ENCODE measurements at regions not wholly inside any gene's neighbourhood (a gene's known extent, or its start where the extent isn't known, plus 50 kb on each side); places are given as distances from the start of the nearest gene placed in this dataset.

DNA sequence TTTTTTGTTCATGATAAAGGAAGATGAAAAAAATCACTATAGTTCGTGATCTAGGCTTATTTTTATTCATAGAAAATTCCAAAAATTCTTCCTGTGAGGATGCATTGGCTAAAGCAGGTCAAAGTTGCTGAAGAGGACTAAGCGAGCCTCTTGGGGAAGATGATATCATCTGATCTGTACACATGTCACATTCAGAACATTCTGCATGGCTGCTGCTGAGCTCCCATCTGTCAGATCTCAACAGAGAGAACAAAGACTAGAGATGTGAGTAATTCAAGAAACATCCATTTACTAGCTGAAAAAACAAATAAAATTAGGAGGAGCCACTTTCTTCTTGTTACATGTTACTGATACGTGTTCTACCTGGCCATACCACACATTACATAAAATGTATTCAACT, 518.6 kb upstream of the FSIP2 start:
- H3K4me1 ChIP-seq (replicated peaks in 1 of 2; ENCODE audit: control insufficient read depth in 2 of 2, insufficient read depth in 2 of 2, low read length in 2 of 2), result no peaks in the 10 kb centered on the region
- H3K9me1 ChIP-seq (ENCODE audit: control insufficient read depth, insufficient read depth, low read length), result no peaks in the 10 kb centered on the region
- BruUV-seq (replicated peaks), result no TSS peak
- H3K36me3 ChIP-seq (ENCODE audit: control insufficient read depth, insufficient read depth, low read length), result no peaks in the 10 kb centered on the region
- no peak overlapping the region for H3K9ac ChIP-seq (ENCODE audit: insufficient read depth in 1 of 2, low read depth in 2 of 2, low read length in 2 of 2)
- no peaks in the 10 kb centered on the region for H3K9me3 ChIP-seq (replicated peaks; ENCODE audit: control insufficient read depth, insufficient read depth, low read depth, low read length)
- no peak overlapping the region for H3K27ac ChIP-seq (ENCODE audit: extremely low read depth, low read depth, low read length)
- intact Hi-C loops (cut with micrococcal nuclease) (no loop called here), in situ Hi-C loops (cut with MboI) (no loop called here)
- no peak for ATAC-seq
- CTCF ChIA-PET (ENCODE audit: low intra/inter-chr PET ratio), result interaction anchor here (0.6 kb wide), 1 partner anchor 1438 kb away, joined by 3 read pairs; no protein-coding TSS in a partner anchor
- POLR2A ChIA-PET, result no interaction called here
- H3K4me3 ChIP-seq, result no peak overlapping the region
- no peak overlapping the region for H3K4me2 ChIP-seq (ENCODE audit: insufficient read depth, low read length)
- no peak for DNase-seq (ENCODE audit: extremely low read depth in 1 of 4, low spot score in 3 of 4)
- WGBS (ENCODE audit: insufficient coverage, low coverage, missing lambda C conversion rate), result 4% methylated on average over 3 of the region's 3 CpGs
- no peaks in the 10 kb centered on the region for H4K20me1 ChIP-seq (replicated peaks; ENCODE audit: control insufficient read depth, insufficient read depth, low read length)
- no peaks in the 10 kb centered on the region for H3K27me3 ChIP-seq (ENCODE audit: control insufficient read depth in 2 of 2, insufficient read depth in 2 of 2, low read length in 2 of 2)
- FAIRE-seq, result no peak
- no peak overlapping the region for H2AFZ ChIP-seq (ENCODE audit: low read depth, low read length)
- H3K79me2 ChIP-seq (ENCODE audit: control insufficient read depth, insufficient read depth, low read length), result no peaks in the 10 kb centered on the region
- TF ChIP-seq ZNF184 (CRISPR knock-in tag; IDR thresholded peaks at IDR 0.05), result no peak
- no peak for TF ChIP-seq POU5F1 (IDR thresholded peaks at IDR 0.05; ENCODE audit: borderline replicate concordance, low read depth, low read length, partially characterized antibody)
- TF ChIP-seq TOE1 (IDR thresholded peaks at IDR 0.05; ENCODE audit: borderline replicate concordance), result no peak
- no peak for TF ChIP-seq TOE1 (CRISPR knock-in tag; IDR thresholded peaks at IDR 0.05; ENCODE audit: borderline replicate concordance, low read depth)
- TF ChIP-seq NEUROD1 (IDR thresholded peaks at IDR 0.05; ENCODE audit: borderline replicate concordance, low read depth, low read length, partially characterized antibody), result no peak
- TF ChIP-seq, protein P1, sequence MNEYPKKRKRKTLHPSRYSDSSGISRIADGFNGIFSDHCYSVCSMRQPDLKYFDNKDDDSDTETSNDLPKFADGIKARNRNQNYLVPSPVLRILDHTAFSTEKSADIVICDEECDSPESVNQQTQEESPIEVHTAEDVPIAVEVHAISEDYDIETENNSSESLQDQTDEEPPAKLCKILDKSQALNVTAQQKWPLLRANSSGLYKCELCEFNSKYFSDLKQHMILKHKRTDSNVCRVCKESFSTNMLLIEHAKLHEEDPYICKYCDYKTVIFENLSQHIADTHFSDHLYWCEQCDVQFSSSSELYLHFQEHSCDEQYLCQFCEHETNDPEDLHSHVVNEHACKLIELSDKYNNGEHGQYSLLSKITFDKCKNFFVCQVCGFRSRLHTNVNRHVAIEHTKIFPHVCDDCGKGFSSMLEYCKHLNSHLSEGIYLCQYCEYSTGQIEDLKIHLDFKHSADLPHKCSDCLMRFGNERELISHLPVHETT (CRISPR knock-in tag; conservative IDR thresholded peaks at IDR 0.05 in 1 of 2, IDR thresholded peaks at IDR 0.05 in 1 of 2), result no peak
- TF ChIP-seq ZNF57 (CRISPR knock-in tag; IDR thresholded peaks at IDR 0.05), result no peak
- no peak for TF ChIP-seq RFX7 (CRISPR knock-in tag; IDR thresholded peaks at IDR 0.05)
- TF ChIP-seq, protein P2, sequence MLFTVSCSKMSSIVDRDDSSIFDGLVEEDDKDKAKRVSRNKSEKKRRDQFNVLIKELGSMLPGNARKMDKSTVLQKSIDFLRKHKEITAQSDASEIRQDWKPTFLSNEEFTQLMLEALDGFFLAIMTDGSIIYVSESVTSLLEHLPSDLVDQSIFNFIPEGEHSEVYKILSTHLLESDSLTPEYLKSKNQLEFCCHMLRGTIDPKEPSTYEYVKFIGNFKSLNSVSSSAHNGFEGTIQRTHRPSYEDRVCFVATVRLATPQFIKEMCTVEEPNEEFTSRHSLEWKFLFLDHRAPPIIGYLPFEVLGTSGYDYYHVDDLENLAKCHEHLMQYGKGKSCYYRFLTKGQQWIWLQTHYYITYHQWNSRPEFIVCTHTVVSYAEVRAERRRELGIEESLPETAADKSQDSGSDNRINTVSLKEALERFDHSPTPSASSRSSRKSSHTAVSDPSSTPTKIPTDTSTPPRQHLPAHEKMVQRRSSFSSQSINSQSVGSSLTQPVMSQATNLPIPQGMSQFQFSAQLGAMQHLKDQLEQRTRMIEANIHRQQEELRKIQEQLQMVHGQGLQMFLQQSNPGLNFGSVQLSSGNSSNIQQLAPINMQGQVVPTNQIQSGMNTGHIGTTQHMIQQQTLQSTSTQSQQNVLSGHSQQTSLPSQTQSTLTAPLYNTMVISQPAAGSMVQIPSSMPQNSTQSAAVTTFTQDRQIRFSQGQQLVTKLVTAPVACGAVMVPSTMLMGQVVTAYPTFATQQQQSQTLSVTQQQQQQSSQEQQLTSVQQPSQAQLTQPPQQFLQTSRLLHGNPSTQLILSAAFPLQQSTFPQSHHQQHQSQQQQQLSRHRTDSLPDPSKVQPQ (CRISPR knock-in tag; IDR thresholded peaks at IDR 0.05; ENCODE audit: borderline replicate concordance), result no peak
- TF ChIP-seq ZNF445 (CRISPR knock-in tag; IDR thresholded peaks at IDR 0.05; ENCODE audit: low read depth), result no peak
- no peak for TF ChIP-seq TAF7 (tag; IDR thresholded peaks at IDR 0.05)
- no peak for TF ChIP-seq CBFB (CRISPR knock-in tag; IDR thresholded peaks at IDR 0.05)
- TF ChIP-seq STAT5B (CRISPR knock-in tag; IDR thresholded peaks at IDR 0.05), result no peak
- TF ChIP-seq, protein P3, sequence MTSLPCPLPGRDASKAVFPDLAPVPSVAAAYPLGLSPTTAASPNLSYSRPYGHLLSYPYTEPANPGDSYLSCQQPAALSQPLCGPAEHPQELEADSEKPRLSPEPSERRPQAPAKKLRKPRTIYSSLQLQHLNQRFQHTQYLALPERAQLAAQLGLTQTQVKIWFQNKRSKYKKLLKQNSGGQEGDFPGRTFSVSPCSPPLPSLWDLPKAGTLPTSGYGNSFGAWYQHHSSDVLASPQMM (CRISPR knock-in tag; IDR thresholded peaks at IDR 0.05), result no peak
- TF ChIP-seq ZNF133 (CRISPR knock-in tag; IDR thresholded peaks at IDR 0.05), result no peak
- TF ChIP-seq NR2C2 (CRISPR knock-in tag; IDR thresholded peaks at IDR 0.05), result no peak
- no peak for TF ChIP-seq NR2C2 (tag; IDR thresholded peaks at IDR 0.05)
- TF ChIP-seq ILF3 (IDR thresholded peaks at IDR 0.05; ENCODE audit: borderline replicate concordance), result no peak
